ENCODE measurements at regions not wholly inside any gene's neighbourhood (a gene's known extent, or its start where the extent isn't known, plus 50 kb on each side); places are given as distances from the start of the nearest gene placed in this dataset.

DNA sequence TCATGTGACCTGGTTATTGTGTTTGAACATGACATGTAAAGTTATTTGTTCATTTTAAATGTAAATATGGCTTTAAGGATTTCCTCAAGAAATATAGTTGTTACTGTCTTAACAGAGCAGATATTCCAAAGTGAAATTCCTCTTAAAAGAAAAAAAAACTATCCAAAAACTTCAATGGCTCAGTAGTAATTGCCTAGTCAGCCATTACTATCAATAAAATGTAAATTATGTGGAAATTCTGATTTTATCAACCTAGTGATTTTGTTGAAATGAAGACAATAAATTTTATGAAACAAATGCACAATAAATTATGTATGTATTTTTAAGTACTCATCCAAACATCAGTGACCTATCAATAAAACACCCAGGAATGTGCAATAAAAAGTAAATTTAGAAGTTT is 463.3 kb downstream of the TENT5A start:
- no peak for TF ChIP-seq CTCF (conservative IDR thresholded peaks at IDR 0.05; ENCODE audit: low read depth, low read length)
- no peak for TF ChIP-seq EZH2 (IDR thresholded peaks at IDR 0.05; ENCODE audit: borderline replicate concordance, low read depth, low read length, poor library complexity, severe bottlenecking)
